GM04503 (cell line): ENCODE measurements at regions not wholly inside any gene's neighbourhood (a gene's known extent, or its start where the extent isn't known, plus 50 kb on each side); places are given as distances from the start of the nearest gene placed in this dataset.

Source experiments
- DNase-seq: peaks from one replicate; pipeline ENCODE4 v3.0.0-alpha.2; 2012; ENCODE audit warnings: low read depth

GRCh38 chr17:79192503-79193351 is 118.1 kb downstream of the ENGASE start:
- DNase-seq: no peak

GRCh38 chr17:79191270-79191934 is 116.8 kb downstream of the ENGASE start:
- no peak for DNase-seq

- no peak for DNase-seq
Observed at GRCh38 chr17:79189305-79189704, 114.7 kb downstream of the ENGASE start.

- DNase-seq: no peak
Observed at GRCh38 chr17:79188685-79189084, 114.1 kb downstream of the ENGASE start.

- no peak for DNase-seq
Observed at GRCh38 chr17:79188048-79188447, 113.4 kb downstream of the ENGASE start.

- DNase-seq: no peak
Observed at GRCh38 chr17:79187186-79187585, 112.6 kb downstream of the ENGASE start.

GRCh38 chr17:79186406-79186805 is 111.8 kb downstream of the ENGASE start:
- no peak for DNase-seq

GRCh38 chr17:79185671-79186070 is 111.0 kb downstream of the ENGASE start:
- no peak for DNase-seq

- DNase-seq: no peak
Observed at GRCh38 chr17:79184219-79184618, 109.6 kb downstream of the ENGASE start.

GRCh38 chr17:79183293-79184158 is 108.9 kb downstream of the ENGASE start:
- no peak for DNase-seq

- DNase-seq: no peak
Observed at GRCh38 chr17:79183043-79183292, 108.3 kb downstream of the ENGASE start.

GRCh38 chr17:79182176-79183042 is 107.8 kb downstream of the ENGASE start:
- no peak for DNase-seq

GRCh38 chr17:79180358-79181005 is 105.9 kb downstream of the ENGASE start:
- DNase-seq: no peak

- DNase-seq: no peak
Observed at GRCh38 chr17:79179334-79179733, 104.7 kb downstream of the ENGASE start.

GRCh38 chr17:79177877-79178276 is 103.3 kb downstream of the ENGASE start:
- no peak for DNase-seq

GRCh38 chr17:79176792-79177601 is 102.4 kb downstream of the ENGASE start:
- no peak for DNase-seq

GRCh38 chr17:79174905-79175856 is 100.6 kb downstream of the ENGASE start:
- no peak for DNase-seq

GRCh38 chr17:79174193-79174765 is 99.7 kb downstream of the ENGASE start:
- no peak for DNase-seq

- no peak for DNase-seq
Observed at GRCh38 chr17:79171188-79171587, 96.6 kb downstream of the ENGASE start.
